Nucleus accumbens (tissue), 56 donors: ENCODE measurements at regions not wholly inside any gene's neighbourhood (a gene's known extent, or its start where the extent isn't known, plus 50 kb on each side); places are given as distances from the start of the nearest gene placed in this dataset.
"Not testable (repeated sequence)": the region's sequence is repeated elsewhere in the genome, so short reads cannot be mapped to it uniquely, and the experiment has no call there.

Experiments
- DNase-seq, 56 donors: peaks; one replicate each; lab custom pipeline; 2025; lab: John Stamatoyannopoulos, UW

DNA sequence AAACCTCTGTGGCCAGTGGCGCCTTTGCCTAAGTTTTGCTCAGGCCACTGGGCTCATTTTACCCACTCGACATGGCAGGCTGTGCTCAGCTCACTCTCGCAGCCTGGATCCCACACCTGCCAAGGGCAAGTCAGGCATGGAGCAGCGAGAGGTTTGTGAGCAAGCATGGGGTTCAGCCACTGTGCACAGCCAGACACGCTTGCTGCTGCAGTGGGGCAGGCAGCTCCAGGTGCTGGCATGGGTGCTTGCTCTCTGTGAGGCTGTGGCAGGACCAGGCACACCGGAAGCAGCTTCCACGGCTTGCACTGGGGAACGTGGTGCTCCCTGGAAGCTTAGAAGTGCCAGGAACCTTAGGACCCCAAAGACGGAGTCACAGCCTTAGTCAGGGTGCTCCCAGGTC is 470.1 kb downstream of the CDH9 start:
- DNase-seq: no peak

DNA sequence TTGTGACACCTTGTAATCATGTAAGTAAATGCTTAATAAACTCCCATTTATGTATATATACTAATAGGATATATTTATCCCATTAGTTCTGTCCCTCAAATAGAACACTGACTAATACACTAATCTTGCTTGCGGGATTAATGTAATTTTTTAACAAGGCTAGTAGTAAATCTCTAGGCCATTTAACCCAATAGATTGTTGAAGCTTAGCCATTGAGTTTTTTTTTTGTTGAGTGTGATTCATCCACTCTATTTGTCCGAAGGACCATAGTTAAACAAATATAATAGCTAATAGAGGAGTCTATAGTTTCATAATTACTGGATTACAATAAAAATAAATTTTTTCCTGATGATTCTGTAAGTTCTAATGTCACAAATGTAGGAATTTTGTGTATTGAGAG is 474.4 kb downstream of the CDH9 start:
- DNase-seq: no peak

DNA sequence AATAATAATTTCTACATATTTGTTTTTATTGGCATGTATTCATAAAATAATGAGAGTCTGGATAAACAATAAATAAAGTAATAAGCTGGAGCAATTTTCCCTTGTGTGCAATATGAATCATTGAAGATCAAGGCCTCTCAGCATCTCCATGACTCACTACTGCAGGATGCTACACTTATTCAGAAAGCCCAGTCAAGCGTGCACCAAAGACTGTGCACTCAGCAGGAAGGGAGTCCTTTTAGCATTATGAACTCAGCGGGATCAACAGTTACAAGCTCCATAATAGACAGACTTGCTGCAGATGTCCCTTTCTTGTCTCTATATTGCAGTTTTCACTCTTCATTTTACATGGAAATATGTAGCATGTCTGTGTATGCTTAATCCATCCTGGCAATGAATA is 485.3 kb downstream of the CDH9 start:
- DNase-seq: no peak

DNA sequence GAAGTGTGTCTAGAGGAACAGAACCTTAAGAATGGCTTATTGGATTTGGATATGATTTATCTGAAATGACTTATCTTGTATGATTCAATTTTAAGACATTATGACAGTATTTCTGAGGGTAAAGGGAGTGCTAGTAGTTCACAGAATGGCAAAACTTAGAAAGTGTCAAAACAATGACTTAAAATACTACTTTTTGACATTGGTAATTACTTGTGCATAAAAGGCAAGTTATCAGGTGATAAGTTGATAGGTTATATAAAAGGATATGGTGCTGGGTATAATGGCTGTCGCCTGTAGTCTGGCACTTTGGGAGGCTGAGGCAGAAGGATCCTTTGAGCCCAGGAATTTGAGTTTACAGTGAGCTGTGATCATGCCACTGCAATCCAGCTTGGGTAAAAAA is 494.4 kb downstream of the CDH9 start:
- DNase-seq: no peak

DNA sequence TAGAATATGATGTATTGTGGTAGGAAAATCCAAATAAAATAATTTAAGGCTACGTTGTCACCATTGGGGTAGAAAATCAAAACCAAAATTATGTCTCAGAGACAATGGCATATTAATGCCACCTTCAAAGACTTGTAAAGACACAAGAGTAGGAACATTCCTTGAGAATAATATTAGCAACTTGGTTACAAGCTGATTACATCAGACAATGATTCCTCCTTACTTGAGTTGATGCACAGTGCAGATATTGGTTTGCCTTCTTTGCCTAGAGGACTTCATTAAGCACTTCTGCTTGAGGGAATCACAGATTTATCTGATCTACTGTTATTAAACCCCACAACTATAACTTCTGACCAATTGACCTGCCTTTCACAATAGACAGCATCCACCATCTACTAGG is 500.2 kb downstream of the CDH9 start:
- no peak for DNase-seq

DNA sequence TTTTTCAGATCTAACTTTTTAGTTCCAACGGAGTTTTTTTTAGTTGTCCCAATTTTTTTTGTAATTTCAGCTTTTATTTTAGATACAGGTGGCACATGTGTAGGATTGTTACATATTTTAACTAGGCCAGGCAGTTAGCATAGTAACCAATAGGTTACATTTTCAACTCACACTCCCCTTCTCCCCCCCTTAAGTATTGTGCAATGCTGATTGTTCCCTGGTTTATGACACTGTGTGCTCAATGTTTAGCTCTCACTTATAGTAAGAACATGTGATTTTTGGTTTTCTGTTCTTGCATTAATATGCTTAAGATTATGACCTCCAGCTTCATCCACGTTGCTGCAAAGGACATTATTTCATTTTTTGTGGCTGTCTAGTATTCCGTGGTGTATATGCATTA is 503.2 kb downstream of the CDH9 start:
- no peak for DNase-seq

DNA sequence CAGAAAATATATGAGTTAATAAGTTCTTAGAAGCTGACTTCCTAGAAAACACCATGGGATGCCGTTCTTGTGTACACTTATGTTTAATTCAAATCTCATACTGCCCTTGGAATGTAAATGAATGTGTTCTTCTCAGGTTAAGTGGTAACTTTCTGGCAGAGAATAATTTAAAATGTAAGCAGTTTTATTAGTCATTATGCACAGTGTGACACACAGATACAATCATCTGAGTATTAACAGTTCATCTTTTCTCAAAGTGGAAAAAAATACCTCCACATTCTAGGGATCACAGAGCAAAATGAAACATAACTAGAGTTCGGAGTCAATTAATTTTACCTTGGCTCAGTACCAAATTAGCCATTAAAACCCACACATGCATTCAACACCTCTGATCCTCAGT is 508.1 kb downstream of the CDH9 start:
- DNase-seq: no peak

DNA sequence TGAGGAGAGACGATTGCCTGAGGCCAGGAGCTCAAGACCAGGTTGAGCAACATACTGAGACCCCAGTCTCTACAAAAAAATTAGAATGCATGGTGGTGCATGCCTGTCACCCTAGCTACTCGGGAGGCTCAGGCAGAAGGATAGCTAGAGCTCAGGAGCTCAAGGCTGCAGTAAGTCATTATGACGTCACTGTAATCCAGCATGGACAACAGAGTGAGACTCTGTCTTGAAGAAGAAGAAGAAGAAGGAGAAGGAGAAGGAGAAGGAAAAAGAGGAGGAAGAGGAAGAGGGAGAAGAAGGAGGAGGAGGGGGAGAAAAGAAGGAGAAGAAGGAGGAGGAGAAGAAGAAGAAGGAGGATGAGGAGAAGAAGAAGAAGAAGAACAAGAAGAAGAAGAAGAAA is 519.1 kb downstream of the CDH9 start:
- no peak for DNase-seq

DNA sequence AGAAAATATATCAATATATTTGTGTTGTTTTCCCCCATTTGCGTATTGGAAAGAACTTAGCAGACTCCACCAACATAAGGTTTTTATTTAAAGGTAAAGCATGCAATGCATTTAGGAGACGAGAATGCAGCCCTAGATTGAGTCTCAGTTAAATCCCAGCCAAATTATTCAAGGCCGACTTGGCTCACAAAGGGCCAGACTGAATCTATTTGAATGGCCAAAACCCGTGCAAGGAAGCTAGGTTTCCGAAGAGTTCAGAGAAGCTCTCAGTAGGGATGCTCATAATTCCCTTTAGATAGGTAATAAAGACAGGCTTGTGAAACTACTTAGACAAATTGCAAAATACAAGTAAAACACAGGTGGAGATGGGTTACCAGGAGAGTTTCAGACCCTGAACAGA is 520.3 kb downstream of the CDH9 start:
- no peak for DNase-seq

DNA sequence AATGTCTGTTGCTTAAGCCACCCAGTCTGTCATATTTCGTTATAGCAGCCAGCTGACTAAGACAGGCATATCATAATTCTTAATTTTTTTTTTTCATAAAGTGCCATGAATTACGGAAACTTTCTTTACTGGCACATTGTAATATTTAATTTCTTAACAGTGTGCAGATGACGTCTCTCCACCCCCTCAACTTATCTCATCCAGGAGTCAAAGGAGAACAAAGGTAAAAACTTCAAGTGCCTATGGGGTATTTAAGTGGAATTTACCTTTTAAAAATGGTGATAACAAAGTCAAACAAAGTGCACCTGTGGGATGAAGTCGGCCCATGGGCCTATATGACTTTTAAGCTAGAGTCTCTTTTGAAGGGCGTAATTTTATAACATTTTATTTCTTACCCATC is 539.4 kb downstream of the CDH9 start:
- no peak for DNase-seq

DNA sequence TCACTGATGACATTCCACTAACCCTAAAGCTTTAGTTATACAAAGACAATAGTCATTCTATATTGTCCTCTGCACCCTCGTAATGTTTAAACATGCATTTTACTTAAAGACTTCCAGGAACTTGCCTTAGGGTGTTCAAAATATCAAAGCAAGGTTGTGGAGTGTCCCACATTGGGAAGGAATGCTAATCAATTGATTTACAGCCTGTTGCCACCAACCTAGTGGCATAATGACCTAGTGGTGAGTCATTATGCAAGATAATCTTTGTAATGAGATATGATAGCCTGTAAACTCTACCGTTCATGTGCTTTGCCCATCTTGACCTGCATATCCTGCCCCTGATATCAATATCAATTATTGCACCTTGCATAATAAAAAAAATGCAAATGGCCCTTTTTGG is 542.9 kb downstream of the CDH9 start:
- no peak for DNase-seq

DNA sequence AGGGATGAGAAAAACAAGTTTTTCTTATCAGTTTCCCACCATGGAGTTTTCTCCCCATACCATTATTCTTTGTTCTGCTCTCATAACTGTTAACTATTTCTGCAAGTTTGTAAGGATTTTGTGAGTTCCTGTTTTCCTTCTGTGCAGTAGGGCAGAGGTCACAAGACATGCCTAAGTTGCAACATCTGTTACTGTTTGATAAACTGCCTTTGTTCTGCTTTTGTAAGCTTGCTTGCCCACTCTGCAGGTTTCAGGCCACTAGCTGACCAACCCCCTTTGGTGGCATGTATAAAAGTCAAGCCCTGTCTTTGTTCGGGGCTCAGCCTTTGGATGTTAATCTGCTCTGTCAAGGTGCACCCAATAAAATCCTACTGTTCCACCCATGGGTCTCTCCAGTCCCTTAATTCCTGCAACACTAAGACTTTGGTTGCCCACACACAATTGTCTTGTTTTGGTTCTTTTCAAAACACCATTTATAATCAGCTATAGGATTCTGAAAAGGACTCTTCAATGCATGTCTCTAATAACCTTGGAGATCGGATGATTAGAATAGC is 545.4 kb downstream of the CDH9 start:
- no peak for DNase-seq

DNA sequence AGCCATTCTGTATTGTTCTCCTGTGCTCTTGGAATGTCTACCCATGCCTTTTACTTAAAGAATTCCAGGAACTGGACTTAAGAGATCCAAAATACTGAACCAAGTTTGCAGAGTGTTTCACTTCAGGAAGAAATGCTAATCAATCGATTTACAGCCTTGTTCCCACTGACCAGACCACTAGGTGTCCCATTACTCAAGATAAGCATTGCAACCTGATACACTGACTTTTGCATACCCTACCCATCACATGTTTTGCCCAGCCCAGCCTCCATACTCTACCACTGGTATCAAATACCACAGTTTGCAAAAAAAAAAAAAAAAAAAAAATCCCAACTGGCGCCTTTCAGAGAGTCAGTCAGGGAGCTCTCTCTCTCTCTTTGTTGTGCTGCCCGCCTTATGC is 550.8 kb downstream of the CDH9 start:
- no peak for DNase-seq

DNA sequence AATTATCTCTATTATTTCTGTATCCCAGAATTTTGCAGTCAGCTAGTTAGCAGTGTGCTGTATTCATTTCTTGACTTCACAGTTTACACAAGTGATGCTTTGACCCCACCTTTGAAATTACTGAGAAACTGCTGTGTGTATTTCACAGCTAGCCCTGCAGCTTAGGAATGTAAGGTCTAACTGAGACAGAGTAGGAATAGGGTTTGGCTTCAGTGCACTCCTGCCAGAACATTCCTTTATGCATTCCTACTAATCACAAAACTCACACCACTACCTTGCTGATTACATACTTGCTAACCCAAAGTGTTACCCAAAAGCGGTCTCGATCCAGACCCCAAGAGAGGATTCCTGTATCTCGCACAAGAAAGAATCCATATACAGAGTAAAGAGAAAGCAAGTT is 551.8 kb downstream of the CDH9 start:
- no peak for DNase-seq

DNA sequence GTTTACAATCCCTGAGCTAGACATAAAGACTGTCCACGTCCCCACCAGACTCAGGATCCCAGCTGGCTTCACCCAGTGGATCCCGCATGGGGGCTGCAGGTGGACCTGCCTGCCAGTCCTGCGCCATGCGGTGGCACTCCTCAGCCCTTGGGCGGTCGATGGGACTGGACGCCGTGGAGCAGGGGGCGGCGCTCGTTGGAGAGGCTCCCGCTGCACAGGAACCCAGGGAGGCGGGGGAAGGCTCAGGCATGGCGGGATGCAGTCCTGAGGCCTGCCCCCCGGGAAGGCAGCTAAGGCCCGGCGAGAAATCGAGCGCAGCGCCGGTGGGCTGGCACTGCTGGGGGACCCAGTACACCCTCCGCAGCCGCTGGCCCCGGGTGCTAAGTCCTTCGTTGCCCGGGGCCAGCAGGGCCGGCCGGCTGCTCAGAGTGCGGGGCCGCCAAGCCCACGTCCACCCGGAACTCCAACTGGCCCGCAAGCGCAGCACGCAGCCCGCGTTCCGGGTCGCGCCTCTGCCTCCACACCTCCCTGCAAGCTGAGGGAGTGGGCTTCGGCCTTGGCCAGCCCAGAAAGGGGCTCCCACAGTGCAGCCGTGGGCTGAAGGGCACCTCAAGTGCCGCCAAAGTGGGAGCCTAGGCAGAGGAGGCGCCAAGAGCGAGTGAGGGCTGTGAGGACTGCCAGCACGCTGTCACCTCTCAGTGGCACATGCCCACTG is 553.1 kb downstream of the CDH9 start:
- not testable (repeated sequence) for DNase-seq

DNA sequence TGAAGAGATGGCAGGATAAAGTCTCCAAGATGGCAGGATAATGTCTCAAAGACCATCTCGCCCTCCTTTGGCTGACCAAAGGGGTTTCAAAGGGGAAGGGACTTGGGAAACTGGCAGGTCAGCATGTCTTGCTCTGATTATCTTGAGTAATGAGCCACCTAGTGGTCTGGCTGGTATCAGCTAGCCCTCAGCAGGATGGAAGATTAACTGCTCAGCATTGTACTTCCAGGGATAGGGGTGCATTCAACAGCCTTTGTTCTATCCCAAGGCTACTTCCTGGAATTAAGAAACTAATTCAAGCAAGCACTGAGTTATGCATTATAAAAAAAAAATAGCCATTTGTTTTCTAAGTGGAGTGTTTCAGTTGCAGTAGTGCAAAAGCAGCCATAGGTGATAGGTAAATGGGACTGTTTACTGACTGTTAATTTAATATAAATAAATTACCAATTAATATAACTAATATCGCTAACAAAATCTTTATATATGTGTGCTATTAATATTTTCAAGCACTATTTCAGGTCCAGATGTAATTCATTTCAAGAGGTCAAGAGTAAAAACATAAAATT is 555.5 kb downstream of the CDH9 start:
- peak in 24 of 56 donors; percentile 1 to 44 (median 7) for DNase-seq

DNA sequence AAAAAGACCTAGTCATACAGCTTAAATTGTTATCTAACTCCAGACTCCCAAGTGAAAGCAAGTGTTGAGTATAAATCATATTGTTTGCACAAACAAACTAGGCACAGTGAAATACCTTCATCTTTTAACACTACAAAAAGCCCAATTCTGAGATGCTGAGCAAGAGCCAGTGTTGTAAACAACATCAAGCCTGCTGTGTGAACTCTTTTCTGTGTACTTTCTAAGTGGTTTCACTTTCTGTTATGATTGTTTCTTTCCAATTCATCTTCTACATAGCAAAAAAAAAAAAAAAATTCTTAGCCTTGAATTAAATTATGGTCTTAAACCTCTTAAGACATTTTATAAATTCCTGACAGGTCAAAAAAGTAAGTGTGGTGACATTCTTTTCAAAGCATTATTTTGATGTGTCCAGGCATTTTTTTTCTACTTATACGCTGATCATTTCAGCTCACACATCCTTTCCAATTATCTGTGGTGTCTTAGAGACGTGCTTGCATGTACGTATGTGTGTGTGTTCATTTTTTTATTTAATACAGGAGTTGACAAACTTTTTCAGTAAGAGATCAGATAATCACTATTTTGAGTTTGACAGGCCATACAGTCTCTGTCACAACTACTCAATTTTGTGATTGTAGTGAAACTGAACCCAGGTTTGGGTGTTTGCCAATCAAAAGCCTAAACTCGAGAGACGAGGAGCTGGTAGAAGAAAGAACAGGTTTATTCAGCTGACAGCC is 556.1 kb downstream of the CDH9 start:
- no peak for DNase-seq

DNA sequence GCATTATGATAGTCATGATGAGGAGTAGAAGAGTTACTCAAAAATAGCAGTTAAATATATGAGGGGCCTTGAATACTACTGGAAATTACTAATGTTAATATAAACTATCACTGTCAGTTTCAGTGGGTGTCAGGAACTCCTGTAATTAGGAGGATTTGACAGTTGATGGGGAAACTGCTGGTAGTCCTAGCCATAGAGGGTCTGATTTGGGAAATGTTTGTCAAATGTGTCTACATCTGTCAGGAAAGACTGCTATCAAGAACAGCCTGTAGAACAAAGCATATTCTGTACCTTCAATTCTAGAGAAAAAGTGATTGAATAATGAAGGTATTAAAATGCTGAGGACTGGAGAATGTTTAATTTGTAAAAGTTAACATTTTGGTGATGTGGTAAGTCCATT is 567.9 kb downstream of the CDH9 start:
- DNase-seq: no peak

DNA sequence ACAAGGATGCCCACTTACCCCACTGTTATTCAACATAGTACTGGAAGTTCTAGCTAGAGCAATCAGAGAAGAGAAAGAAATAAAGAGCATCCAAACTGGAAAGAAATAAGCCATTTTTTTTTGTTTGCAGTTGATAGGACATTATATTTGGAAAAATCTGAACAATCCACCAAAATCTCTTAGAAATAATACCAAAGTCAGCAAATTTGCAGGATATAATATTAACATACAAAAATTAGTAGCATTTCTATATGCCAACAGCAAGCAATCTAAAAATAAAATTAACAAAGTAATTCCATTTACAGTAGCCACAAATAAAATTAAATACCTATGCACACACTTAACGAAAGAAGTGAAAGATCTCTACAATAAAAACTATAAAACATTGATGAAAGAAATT is 599.3 kb downstream of the CDH9 start:
- DNase-seq: no peak

DNA sequence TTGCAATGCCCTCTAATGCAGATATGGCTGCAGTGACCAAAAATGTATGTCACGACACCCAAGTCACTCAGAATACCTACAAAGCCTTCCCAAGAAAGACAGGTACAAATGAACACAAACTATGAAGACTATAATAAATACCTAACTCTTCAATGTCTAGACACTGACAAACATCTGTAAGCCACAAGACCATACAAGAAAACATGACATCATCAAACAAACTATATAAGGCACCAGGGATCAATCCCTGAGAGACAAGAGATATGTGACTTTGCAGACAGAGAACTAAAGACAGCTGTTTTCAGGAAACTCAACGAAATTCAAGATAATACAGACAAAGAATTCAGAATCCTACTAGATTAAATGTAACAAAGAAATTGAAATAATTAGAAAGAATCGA is 603.7 kb downstream of the CDH9 start:
- DNase-seq: no peak

DNA sequence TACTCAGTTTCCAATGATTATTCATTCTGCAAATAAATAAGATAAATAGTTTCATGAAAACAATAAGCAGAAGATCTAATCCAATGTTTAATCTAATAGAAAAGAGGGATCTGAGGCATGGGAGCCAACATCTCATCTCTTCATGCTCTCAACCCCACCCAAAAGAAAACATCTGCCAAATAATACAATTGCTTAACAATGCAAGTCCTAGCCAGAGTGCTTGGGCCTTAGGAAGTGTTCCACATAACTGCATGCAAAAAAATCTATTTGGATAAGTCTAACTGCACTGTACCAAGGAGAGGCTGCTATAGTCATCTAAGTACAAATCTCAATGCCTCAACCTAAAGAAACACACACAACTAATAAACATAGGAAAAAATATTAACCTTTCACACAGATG is 606.0 kb downstream of the CDH9 start:
- DNase-seq: no peak

DNA sequence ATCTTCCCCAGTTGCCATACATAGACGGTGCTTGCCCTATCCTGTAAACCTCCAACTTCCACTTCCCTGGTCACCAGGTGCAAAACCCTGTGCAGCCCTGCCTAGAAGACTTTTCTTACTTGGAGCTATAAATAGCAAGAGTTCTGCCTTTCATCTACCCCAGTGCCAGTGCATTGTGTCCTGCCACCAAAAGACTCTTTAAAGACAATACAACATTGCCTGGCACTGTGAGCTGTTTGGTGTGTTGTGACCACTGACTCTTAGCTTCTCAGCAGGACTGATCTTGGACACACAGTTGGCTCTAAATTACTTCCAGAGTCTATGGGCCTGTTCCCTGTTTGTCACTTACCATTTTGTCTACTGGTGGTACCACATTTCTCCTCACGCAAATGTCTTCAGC is 608.1 kb downstream of the CDH9 start:
- DNase-seq: no peak
